A549 (cell line): ENCODE measurements at regions not wholly inside any gene's neighbourhood (a gene's known extent, or its start where the extent isn't known, plus 50 kb on each side); places are given as distances from the start of the nearest gene placed in this dataset.

ENCODE experiments used
- ATAC-seq, 2 experiments: fragments of 200-7000 bp in 1 of 2; fragments of >200 bp in 1 of 2; cut with Nextera tagmentation in 1 of 2; cut with Tn5 transposase in 1 of 2; 3 replicates each; pipeline versions ENCODE4 v1.8.0 to v1.9.1; 2018 to 2020; ENCODE audit warnings: mild to moderate bottlenecking in 1 of 2, moderate library complexity in 1 of 2
- CTCF ChIA-PET: fragments of 300-600 bp; sonication (Branson Sonifier 250); formaldehyde crosslinking; extraction: SDS; loops from one replicate; lab custom pipeline; 2021; ENCODE audit warnings: antibody characterized with exemption, inconsistent platforms; lab: Yijun Ruan, JAX
- POLR2A ChIA-PET: fragments of 350-600 bp; formaldehyde crosslinking; extraction: SDS; loops from one replicate; lab custom pipeline; 2021; ENCODE audit warnings: antibody characterized with exemption, inconsistent platforms; lab: Yijun Ruan, JAX
- DNase-seq, 2 experiments: peaks; one replicate each; pipeline versions ENCODE4 v3.0.0 to v3.0.0-alpha.2; 2011 to 2016; ENCODE audit warnings: low read depth in 1 of 2, low spot score in 1 of 2
- FAIRE-seq: peaks from 2 replicates; lab custom pipeline; 2011; peaks lifted over from hg19 to GRCh38; lab: Jason Lieb, UNC
- H3K27ac ChIP-seq, 2 experiments: fragments of >200 bp; sonication (Bioruptor Twin); formaldehyde crosslinking; 3 replicates each; pipeline ENCODE4 v1.5.1; 2016 to 2017
- H3K4me1 ChIP-seq: fragments of >200 bp; sonication (Bioruptor Twin); formaldehyde crosslinking; 3 replicates; pipeline ENCODE4 v1.6.1; 2016
- H3K4me2 ChIP-seq: fragments of >200 bp; sonication (Bioruptor Twin); formaldehyde crosslinking; 3 replicates; pipeline ENCODE4 v1.6.1; 2016
- H3K4me3 ChIP-seq: fragments of >200 bp; sonication (Bioruptor Twin); formaldehyde crosslinking; 3 replicates; pipeline ENCODE4 v1.5.1; 2016
- H3K9me3 ChIP-seq: fragments of >200 bp; sonication (Bioruptor Twin); formaldehyde crosslinking; 3 replicates; pipeline ENCODE4 v1.6.1; 2016
- CBX8 ChIP-seq: fragments of 200-600 bp; sonication (generic); IDR thresholded peaks from 2 replicates; pipeline ENCODE4 v1.6.1; 2016
- CHD2 ChIP-seq: fragments of 150-350 bp; IDR thresholded peaks from 2 replicates; pipeline ENCODE4 v1.6.1; 2014; ENCODE audit warnings: low read length; ENCODE audit not compliant: partially characterized antibody
- EHF ChIP-seq: fragments of 250-450 bp; sonication (Bioruptor Pico); IDR thresholded peaks from 2 replicates; pipeline ENCODE4 v1.5.0; 2020; ENCODE audit warnings: mild to moderate bottlenecking
- ESRRA ChIP-seq: fragments of 150-350 bp; IDR thresholded peaks from 2 replicates; pipeline ENCODE4 v1.6.1; 2014; ENCODE audit warnings: mild to moderate bottlenecking, low read length, borderline replicate concordance
- FOXS1 ChIP-seq: fragments of 250-450 bp; sonication (Bioruptor Pico); IDR thresholded peaks from 2 replicates; pipeline ENCODE4 v1.5.0; 2020; ENCODE audit warnings: mild to moderate bottlenecking, moderate library complexity
- GATA3 ChIP-seq: IDR thresholded peaks from 2 replicates; pipeline ENCODE4 v1.6.1; 2012; ENCODE audit warnings: borderline replicate concordance
- HDAC2 ChIP-seq: fragments of 200-600 bp; sonication (generic); IDR thresholded peaks from 2 replicates; pipeline ENCODE4 v1.6.1; 2016
- HEYL ChIP-seq: fragments of 250-450 bp; sonication (Bioruptor Pico); IDR thresholded peaks from 2 replicates; pipeline ENCODE4 v1.8.0; 2021; ENCODE audit warnings: mild to moderate bottlenecking, moderate library complexity
- JUNB ChIP-seq: fragments of >200 bp; sonication (Bioruptor Twin); formaldehyde crosslinking; IDR thresholded peaks from 2 replicates; pipeline ENCODE4 v1.6.1; 2016
- KDM1A ChIP-seq: fragments of 200-600 bp; sonication (generic); IDR thresholded peaks from 2 replicates; pipeline ENCODE4 v1.6.1; 2016; ENCODE audit warnings: low read depth, mild to moderate bottlenecking
- KDM5A ChIP-seq: fragments of 200-600 bp; sonication (generic); IDR thresholded peaks from 2 replicates; pipeline ENCODE4 v1.6.1; 2016; ENCODE audit warnings: antibody characterized with exemption, mild to moderate bottlenecking
- MYC ChIP-seq: IDR thresholded peaks from 2 replicates; pipeline ENCODE4 v1.6.1; 2012; ENCODE audit warnings: mild to moderate bottlenecking, inconsistent platforms, low read length, improper control_type of control experiment, borderline replicate concordance
- NFE2L2 ChIP-seq: fragments of 150-350 bp; conservative IDR thresholded peaks from 2 replicates; pipeline ENCODE4 v1.6.1; 2014; ENCODE audit warnings: low read length
- NR3C1 ChIP-seq: fragments of >200 bp; sonication (Bioruptor Twin); formaldehyde crosslinking; IDR thresholded peaks from 3 replicates; pipeline ENCODE4 v1.6.1; 2017
- POLR2AphosphoS2 ChIP-seq: conservative IDR thresholded peaks from 2 replicates; pipeline ENCODE4 v1.6.1; 2012; ENCODE audit warnings: low read length, improper control_type of control experiment, inconsistent platforms
- RAD21 ChIP-seq, 2 experiments: fragments of >200 bp in 1 of 2; sonication (Bioruptor Twin) in 1 of 2; formaldehyde crosslinking in 1 of 2; IDR thresholded peaks in 1 of 2; conservative IDR thresholded peaks in 1 of 2; 2 replicates in 1 of 2; 3 replicates in 1 of 2; pipeline ENCODE4 v1.6.1; 2012 to 2018; ENCODE audit warnings: inconsistent platforms in 1 of 2
- RARB ChIP-seq: fragments of 250-450 bp; sonication (Bioruptor Pico); IDR thresholded peaks from 2 replicates; pipeline ENCODE4 v1.8.0; 2021; ENCODE audit warnings: mild to moderate bottlenecking, moderate library complexity
- RFX5 ChIP-seq: fragments of 450-650 bp; IDR thresholded peaks from 2 replicates; pipeline ENCODE4 v1.7.1; 2014; ENCODE audit warnings: antibody characterized with exemption, mild to moderate bottlenecking, moderate library complexity
- RNF2 ChIP-seq: fragments of 200-600 bp; sonication (generic); IDR thresholded peaks from 2 replicates; pipeline ENCODE4 v1.6.1; 2016; ENCODE audit warnings: low read depth, mild to moderate bottlenecking, antibody characterized with exemption, moderate library complexity, borderline replicate concordance
- SREBF2 ChIP-seq: fragments of 450-650 bp; IDR thresholded peaks from 2 replicates; pipeline ENCODE4 v1.6.1; 2014; ENCODE audit warnings: mild to moderate bottlenecking, moderate library complexity
- ZSCAN20 ChIP-seq: fragments of 250-450 bp; sonication (Bioruptor Pico); IDR thresholded peaks from 2 replicates; pipeline ENCODE4 v1.8.0; 2022; ENCODE audit warnings: mild to moderate bottlenecking, moderate library complexity
- WGBS: methylation state at CpG from one replicate; pipeline ENCODE4 v1.1.6; 2017; ENCODE audit errors: missing lambda C conversion rate; 5-methylcytosine and 5-hydroxymethylcytosine counted together
- TF ChIP-seq, protein P1 (sequence below): IDR thresholded peaks from 2 replicates; pipeline ENCODE4 v1.6.1; 2012
- TF ChIP-seq, protein P2 (sequence below): fragments of >200 bp; sonication (Bioruptor Twin); formaldehyde crosslinking; IDR thresholded peaks from 3 replicates; pipeline ENCODE4 v1.6.1; 2016
- TF ChIP-seq, protein P3 (sequence below): fragments of >200 bp; sonication (Bioruptor Twin); formaldehyde crosslinking; IDR thresholded peaks from 2 replicates; pipeline ENCODE4 v1.6.1; 2016
- TF ChIP-seq, protein P4 (sequence below): fragments of 150-350 bp; IDR thresholded peaks from 2 replicates; pipeline ENCODE4 v1.6.1; 2014; ENCODE audit warnings: low read depth, mild to moderate bottlenecking, low read length
- TF ChIP-seq, protein P5 (sequence below): fragments of 250-450 bp; sonication (Bioruptor Pico); IDR thresholded peaks from 2 replicates; pipeline ENCODE4 v1.5.0; 2020; ENCODE audit warnings: low read depth, mild to moderate bottlenecking, moderate library complexity
- TF ChIP-seq, protein P6 (sequence below): IDR thresholded peaks from 2 replicates; pipeline ENCODE4 v1.6.1; 2012; ENCODE audit warnings: low read depth, borderline replicate concordance

DNA sequence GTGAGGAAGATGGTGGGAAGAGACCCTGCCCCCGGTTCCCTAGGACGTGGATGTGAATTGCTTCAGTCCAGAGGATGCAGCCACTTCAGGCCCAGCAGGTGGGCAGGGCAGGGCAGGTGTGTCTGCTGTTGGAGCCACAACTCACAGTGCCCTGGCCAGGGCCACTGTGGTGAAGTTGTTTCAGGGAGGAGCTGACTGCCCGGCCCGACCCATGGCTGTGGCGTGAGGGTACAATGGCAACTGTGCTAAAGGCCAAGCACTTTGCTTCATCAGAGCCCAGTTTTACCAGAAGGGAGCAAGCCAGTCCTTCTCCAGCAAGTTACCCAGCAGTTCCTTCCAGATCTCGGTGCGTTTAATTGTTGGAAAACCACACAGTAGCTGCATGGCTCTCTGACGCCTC, 1174.4 kb downstream of the BRD1 start:
- Histone ChIP-seq H3K4me2 (no peak overlapping the region), H3K4me1 (no peaks in the 10 kb centered on the region)
- DNase-seq: no peak
- 75% methylated on average over 2 of the region's 8 CpGs for WGBS
- TF ChIP-seq, protein P1, sequence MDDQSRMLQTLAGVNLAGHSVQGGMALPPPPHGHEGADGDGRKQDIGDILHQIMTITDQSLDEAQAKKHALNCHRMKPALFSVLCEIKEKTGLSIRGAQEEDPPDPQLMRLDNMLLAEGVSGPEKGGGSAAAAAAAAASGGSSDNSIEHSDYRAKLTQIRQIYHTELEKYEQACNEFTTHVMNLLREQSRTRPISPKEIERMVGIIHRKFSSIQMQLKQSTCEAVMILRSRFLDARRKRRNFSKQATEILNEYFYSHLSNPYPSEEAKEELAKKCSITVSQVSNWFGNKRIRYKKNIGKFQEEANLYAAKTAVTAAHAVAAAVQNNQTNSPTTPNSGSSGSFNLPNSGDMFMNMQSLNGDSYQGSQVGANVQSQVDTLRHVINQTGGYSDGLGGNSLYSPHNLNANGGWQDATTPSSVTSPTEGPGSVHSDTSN: no peak
- no peak for TF ChIP-seq RAD21 (conservative IDR thresholded peaks at IDR 0.05 in 1 of 2, IDR thresholded peaks at IDR 0.05 in 1 of 2)
- TF ChIP-seq MYC: no peak
- TF ChIP-seq, protein P2, sequence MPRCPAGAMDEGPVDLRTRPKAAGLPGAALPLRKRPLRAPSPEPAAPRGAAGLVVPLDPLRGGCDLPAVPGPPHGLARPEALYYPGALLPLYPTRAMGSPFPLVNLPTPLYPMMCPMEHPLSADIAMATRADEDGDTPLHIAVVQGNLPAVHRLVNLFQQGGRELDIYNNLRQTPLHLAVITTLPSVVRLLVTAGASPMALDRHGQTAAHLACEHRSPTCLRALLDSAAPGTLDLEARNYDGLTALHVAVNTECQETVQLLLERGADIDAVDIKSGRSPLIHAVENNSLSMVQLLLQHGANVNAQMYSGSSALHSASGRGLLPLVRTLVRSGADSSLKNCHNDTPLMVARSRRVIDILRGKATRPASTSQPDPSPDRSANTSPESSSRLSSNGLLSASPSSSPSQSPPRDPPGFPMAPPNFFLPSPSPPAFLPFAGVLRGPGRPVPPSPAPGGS: no peak
- no peak for TF ChIP-seq RFX5
- TF ChIP-seq, protein P3, sequence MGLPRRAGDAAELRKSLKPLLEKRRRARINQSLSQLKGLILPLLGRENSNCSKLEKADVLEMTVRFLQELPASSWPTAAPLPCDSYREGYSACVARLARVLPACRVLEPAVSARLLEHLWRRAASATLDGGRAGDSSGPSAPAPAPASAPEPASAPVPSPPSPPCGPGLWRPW: no peak
- no peak for TF ChIP-seq JUNB
- TF ChIP-seq, protein P4, sequence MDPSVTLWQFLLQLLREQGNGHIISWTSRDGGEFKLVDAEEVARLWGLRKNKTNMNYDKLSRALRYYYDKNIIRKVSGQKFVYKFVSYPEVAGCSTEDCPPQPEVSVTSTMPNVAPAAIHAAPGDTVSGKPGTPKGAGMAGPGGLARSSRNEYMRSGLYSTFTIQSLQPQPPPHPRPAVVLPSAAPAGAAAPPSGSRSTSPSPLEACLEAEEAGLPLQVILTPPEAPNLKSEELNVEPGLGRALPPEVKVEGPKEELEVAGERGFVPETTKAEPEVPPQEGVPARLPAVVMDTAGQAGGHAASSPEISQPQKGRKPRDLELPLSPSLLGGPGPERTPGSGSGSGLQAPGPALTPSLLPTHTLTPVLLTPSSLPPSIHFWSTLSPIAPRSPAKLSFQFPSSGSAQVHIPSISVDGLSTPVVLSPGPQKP: no peak
- no peak for TF ChIP-seq HEYL (CRISPR knock-in tag)
- TF ChIP-seq ZSCAN20 (CRISPR knock-in tag): no peak
- TF ChIP-seq, all 56 proteins: peak for 0
- ChIA-PET POLR2A (no interaction called here), CTCF (no interaction called here)
- no peak for FAIRE-seq
- H3K4me3 ChIP-seq: no peak overlapping the region
- ATAC-seq: no peak
- no peaks in the 10 kb centered on the region for H3K9me3 ChIP-seq
- H3K27ac ChIP-seq: no peak overlapping the region

DNA sequence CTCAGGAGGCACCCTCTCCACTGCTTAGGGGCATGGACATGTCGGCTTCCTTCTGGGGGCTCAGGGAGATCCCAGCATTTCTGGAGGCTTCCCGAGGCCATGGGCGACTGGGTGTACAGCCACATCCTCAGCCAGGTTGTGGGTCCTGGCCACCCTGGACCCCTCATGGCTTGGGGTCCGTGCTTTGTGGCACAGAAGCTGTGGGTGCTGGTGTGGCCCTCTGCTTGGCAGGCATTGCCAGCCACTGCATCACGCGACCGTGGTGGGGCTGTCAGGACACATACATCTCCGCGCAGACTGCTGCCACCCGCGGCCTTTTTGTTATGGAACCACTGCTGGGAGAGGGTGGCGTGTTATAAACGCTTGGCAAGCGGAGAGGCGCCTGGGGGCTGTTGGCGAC, 1174.9 kb downstream of the BRD1 start:
- ATAC-seq: no peak
- no peaks in the 10 kb centered on the region for H3K9me3 ChIP-seq
- H3K4me2 ChIP-seq: no peak overlapping the region
- WGBS: 70% methylated on average over 7 of the region's 16 CpGs
- ChIA-PET CTCF (no interaction called here), POLR2A (no interaction called here)
- TF ChIP-seq CBX8 (no peak), MYC (no peak), KDM5A (no peak), RNF2 (no peak), FOXS1 (CRISPR knock-in tag) (no peak), NR3C1 (no peak), POLR2AphosphoS2 (no peak), HEYL (CRISPR knock-in tag) (no peak)
- no peak overlapping the region for H3K4me3 ChIP-seq
- no peak overlapping the region for H3K27ac ChIP-seq
- H3K4me1 ChIP-seq: no peaks in the 10 kb centered on the region
- FAIRE-seq: no peak
- no peak for DNase-seq

DNA sequence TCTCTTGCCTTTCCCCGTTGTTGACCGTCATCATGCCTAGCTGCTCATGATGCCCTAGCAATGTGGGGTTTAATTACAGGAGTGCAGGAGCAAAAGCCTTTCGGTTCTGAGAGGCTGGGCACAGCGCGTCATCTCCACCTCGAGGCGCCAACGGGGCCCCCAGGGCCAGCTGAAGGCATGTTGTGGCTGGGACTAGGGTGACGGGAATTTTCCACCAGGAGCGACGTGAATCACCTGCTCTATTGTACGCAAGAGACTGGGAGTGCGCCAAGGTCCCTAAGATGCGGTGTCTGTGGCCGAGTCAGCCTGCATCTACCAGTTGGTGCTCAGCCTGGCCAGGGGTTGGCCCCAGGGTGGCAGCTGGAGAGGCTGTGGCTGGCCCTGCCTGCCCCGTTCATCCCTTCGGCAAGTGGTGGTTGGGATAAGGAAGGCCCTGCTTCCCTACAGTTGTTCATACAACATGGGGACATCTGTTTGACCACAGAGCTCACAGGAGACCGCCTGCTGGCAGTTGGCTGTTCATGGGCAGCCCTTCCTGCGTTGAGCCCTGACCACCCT, 1175.6 kb downstream of the BRD1 start:
- Histone ChIP-seq H3K4me2 (no peak overlapping the region), H3K27ac (no peak overlapping the region), H3K4me3 (no peak overlapping the region), H3K4me1 (no peaks in the 10 kb centered on the region), H3K9me3 (no peaks in the 10 kb centered on the region)
- ChIA-PET POLR2A (no interaction called here), CTCF (no interaction called here)
- no peak for FAIRE-seq
- no peak for ATAC-seq
- no peak for DNase-seq
- WGBS: 72% methylated on average over 13 of the region's 19 CpGs
- TF ChIP-seq, protein P5, sequence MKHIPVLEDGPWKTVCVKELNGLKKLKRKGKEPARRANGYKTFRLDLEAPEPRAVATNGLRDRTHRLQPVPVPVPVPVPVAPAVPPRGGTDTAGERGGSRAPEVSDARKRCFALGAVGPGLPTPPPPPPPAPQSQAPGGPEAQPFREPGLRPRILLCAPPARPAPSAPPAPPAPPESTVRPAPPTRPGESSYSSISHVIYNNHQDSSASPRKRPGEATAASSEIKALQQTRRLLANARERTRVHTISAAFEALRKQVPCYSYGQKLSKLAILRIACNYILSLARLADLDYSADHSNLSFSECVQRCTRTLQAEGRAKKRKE (CRISPR knock-in tag): no peak
- TF ChIP-seq, protein P1: no peak
- TF ChIP-seq RFX5 (no peak), KDM1A (no peak), NFE2L2 (no peak), GATA3 (no peak), EHF (no peak), POLR2AphosphoS2 (no peak), CHD2 (no peak), ZSCAN20 (CRISPR knock-in tag) (no peak), SREBF2 (no peak), MYC (no peak), RARB (CRISPR knock-in tag) (no peak), HDAC2 (no peak), ESRRA (no peak), KDM5A (no peak)
- TF ChIP-seq, protein P6, sequence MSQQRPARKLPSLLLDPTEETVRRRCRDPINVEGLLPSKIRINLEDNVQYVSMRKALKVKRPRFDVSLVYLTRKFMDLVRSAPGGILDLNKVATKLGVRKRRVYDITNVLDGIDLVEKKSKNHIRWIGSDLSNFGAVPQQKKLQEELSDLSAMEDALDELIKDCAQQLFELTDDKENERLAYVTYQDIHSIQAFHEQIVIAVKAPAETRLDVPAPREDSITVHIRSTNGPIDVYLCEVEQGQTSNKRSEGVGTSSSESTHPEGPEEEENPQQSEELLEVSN: no peak
